Medulla oblongata (tissue), 1 donor: ENCODE measurements at regions not wholly inside any gene's neighbourhood (a gene's known extent, or its start where the extent isn't known, plus 50 kb on each side); places are given as distances from the start of the nearest gene placed in this dataset.
"Not testable (repeated sequence)": the region's sequence is repeated elsewhere in the genome, so short reads cannot be mapped to it uniquely, and the experiment has no call there.

Experiments used
- DNase-seq: peaks from one replicate; pipeline ENCODE4 v3.0.0-alpha.2; 2015; ENCODE audit errors: extremely low spot score

DNA sequence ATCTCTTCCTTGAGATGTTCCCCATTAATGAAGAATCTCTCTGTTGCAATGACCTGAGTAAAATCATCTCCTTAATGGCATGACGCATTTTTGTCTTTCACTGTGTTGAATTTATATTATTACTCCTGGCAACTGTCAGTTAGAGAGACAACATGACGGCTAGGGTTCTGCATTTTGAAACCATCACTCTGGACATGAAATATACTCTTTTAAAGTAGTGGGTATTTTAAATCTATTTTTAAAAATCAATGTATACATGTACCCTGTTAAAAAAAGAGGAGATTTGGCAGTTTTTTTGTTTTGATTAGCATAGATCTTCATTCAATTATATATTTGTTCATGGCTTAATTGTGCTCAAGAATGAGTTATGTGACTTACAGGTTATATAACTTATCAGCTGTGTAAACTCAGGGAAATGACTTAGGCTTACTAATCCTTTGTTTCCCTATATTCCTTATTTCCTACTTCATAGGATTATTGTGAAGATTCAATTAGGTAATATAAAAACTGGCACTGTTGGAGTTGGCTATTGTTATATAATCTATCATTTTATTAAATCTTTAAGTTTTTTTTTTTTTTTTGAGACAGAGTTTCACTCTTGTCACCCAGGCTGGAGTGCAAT, 632.0 kb upstream of the SPRY2 start:
- no peak for DNase-seq

DNA sequence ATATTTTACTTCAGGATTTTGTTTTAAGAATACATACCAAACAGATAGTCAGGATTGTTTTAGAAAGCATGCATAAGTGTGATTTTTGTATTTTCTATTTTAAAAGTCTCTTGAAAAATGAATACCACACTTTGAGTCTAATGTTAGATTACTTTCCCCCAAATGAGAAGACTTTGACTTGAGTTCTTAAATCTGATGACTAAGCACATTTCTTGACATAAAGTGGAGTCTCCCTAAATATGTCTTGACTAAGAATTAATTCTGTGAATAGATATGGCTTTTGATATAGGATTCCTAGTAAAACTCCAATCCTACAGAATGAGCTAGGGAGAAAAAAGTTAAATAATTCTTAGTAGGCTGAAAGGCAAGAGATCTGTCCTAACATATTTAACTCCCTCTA, 624.2 kb upstream of the SPRY2 start:
- no peak for DNase-seq

DNA sequence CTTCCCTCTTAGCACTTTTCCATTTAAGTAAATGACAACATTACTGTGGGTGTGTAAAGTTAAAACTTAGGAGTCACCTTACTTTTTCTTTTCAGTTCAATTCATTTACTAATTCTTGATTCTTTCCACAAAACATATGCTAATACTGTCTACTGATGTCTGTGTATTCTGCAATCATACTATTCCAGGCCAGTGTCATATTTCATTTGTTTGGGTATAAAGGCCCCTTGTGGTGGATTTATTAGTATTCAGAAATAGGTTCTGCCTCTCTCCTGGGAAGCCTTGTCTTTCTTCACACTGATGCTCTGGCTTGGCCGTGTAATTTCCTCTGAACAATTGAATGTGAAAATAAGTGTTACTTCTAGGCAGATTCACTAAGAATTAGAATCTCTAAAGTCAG, 621.9 kb upstream of the SPRY2 start:
- no peak for DNase-seq

DNA sequence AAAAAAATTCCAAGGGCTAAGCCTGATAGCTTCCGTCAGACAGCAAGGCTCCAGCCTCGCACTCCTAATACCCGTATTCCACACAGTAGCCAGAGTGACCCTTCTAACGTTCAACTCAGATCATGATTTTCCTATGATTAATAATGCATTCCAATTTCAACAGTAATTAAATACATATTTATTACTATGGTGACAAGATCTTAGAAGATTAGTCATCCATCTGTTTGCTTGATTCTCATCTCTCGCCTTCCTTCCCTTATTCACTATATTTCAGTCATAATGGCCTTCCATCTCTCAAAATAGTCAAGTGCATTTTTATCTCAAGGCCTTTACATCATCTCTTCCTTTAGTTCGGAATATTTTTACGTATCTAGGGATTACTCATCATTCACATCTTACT, 621.2 kb upstream of the SPRY2 start:
- no peak for DNase-seq

DNA sequence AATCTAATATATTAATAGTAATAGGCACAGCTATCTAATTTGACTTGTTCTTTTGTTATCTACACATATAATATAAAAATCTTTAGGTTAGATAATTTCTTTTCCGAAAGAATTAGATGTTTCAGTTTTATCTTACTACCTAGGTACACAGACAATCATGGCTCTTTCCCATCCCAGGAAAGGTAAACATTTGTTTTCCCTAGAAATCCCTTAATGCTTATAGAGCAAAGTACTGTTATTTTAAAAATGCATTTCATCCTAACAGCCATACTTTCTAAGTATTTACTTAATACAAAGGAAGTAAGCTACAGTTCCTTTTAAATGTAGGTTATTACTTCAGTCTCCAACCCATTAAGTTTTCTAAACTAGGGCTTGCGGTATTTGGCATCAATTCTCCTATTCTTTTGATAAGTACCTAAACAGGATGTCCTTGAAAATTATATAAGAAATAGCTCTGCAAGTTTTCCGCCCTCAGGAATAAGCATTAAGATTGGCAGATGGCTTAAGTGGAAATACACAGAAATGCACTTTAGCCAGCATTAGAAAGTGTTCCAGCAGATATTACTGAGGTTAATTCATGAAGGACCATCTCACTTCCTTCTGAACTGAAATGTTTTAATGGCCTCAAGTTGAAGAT, 616.2 kb upstream of the SPRY2 start:
- DNase-seq: no peak

DNA sequence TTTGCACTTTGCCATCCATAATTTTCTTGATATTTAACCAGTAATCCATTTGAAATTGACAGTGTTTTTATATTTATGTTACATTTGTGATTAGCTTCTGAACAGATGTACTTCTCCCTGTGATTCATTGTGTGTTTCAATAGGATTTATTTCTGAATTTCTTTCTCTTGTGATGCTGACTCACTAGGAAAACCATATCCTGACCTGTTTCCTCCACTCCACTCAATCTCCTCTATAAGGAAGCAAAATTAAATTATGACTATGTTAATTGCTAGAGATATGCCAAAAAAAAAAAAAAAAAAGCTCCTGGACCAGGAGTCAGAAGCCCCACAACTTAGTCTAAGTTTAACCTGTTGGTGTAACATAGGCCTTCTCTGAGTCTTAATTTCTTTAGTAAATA, 614.6 kb upstream of the SPRY2 start:
- no peak for DNase-seq

DNA sequence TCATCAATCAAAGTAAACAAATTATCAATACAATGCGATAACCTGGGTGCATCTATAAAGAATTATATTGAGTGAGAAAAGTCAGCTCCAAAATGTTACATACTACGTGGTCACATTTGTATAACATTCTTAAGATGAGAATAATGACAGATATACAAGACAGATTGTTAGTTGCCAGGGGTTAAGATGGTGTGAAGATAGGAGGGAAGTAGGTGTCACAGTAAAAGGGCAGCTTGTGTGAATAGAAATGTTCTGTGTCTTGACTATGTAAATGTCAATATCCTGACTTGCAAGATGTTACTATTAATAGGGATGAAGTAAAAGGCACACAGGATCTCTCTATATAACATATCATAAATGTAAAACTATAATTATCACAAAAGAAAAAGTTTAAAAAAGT, 611.2 kb upstream of the SPRY2 start:
- DNase-seq: no peak

DNA sequence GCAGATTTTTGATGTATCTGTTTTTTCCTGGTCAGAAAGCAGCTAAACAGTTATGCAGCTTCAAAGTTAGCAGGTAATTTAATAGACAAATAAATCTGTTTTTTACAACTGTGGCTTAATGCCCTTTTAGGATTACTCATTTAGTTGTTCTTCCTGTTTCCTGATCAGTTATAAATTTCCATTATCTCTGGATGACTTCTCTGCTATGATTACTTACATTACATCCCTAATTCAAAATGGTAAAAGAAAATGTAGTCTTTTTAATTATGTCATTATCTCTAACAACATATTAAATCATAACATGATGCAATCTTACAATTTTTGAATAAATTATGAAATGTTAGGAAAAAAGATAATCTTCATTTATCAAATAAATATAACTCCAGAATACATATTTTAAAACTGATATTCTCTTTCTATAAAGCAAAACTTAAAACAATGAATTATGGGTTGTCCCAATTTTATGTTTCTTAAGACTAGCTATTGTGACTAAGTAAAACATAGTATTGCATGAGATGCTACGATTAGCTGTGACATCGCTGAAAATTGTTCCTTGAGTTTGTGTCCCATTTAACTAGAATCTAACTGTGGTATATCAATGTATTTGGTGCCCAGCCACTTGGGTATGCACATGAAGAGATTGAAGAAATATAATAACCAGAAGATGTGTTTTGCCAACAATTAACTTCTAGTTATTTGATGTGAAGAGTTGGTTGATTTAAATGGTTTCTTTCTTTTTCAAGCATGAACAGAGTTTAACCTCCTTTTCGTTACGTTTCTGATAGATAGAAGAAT, 605.3 kb upstream of the SPRY2 start:
- DNase-seq: no peak

DNA sequence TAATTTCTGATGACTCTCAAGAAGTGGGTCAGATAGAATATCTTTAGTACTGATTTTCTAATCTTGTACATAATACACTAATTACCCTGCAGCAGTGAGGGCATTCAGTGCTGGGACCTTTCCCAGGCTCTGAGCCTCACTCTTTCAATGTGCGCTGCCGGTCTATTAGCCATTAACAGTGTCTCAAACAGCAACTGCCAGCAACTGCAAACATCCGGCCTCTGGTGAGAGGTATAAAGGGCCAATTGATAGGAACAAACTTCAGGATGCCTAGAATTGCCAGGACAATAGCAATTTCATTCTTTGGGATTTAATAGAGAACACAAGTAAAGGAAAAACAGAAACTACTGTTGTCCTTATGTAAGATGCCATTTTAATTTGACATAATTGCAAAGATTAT, 604.4 kb upstream of the SPRY2 start:
- DNase-seq: peak; percentile 50

DNA sequence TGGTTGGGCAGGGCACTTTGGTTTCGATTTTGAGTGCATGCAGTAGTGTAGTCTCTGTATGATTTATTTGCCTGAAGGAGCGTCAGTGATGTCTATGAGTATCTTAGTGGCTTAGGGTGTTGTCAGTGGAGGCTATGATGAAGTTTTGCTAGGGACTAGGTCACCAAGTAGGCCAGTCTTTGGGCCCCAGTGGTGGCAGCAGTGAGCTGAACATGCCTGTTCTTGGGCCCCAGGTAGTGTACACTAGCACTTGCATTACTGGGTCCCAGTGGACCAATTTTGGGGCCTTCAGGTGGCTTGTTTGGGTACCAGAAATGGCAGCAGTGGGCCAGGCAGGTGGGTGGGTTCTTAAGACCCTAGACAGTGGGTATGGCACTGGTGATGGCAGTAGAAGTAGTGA, 598.7 kb upstream of the SPRY2 start:
- no peak for DNase-seq

DNA sequence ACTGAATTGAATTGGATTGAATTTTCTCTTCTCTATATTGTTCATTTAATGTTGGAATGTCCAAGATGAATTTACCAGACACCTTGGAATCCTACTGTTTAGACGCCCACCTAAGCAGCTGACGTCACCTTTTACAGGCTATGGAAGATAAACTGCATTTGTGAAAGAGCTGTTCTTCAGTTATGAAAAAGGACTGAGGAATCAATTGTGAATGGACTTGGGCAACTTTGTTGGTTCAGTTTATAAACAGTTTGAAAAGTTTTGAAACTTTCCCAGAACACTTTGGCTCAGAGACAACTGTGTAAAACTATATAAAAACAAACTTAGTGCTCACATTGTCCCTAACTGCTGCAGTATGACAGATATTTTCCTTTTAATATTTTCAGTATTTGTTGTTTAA, 590.8 kb upstream of the SPRY2 start:
- no peak for DNase-seq

DNA sequence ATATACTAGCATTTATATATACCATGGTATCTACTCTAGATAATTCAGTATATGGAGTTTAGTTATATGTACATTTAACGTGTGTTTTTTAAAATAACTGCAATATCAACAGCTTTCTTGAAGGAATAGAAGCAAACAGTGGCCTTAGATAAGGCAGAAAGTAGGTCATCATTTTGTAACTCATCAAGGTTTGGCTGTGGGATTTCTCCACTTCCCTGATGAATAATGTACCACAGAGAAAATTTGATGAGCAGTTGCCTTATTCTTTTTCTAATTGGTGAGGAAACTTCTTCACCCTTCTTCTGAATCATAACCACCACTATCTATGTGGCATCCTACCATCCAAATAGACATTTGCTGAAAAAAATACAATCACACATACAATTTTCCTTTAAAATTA, 590.2 kb upstream of the SPRY2 start:
- DNase-seq: no peak

DNA sequence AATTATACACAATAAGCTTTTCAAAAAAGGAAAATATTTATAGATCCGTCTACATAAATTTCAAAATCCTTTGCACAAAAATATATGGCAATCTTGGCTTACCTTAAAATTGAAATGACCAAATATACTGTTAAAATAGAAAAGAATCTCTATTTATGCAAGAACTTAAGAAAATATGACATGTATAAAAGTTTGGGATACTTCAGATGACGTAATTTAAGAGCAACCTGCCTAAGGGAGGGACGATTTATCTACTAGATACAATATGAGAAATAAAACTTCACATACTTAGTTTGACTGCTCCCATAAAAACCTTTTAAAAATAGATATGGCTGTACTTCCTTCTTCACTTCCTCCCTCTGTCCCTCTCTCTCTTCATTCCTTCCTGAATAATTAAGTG, 587.3 kb upstream of the SPRY2 start:
- no peak for DNase-seq

DNA sequence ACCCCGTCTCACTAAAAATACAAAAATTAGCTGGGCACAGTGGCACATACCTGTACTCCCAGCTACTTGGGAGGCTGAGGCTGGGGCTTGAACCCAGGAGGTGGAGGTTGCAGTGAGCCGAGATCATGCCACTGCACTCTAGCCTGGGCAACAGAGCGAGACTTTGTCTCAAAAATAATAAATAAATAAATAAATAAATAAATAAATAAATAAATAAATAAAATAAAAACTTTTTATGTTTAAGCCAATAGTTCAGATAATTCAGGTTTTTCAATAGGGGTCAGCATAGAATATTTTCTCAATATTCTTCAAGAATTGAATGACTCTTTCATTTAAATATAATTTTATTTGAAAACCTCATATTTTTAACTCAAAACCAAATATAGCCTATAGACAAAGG, 585.1 kb upstream of the SPRY2 start:
- not testable (repeated sequence) for DNase-seq

DNA sequence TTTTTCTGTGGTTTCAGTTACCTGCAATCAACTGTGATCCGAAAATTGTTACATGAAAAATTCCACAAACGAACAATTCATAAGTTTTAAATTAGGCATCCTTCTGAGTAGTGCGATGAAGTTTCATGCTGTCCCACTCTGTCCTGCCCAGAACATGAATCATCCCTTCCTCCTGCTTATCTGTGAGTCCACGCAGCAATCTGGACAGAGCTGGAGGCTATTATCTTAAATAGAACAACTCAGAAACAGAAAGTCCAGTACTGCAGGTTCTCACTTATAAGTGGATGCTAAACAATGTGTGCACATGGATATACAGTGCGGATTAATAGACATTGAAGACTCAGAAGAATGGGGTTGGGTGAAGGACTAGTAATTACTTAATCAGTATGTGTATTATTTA, 583.7 kb upstream of the SPRY2 start:
- no peak for DNase-seq

DNA sequence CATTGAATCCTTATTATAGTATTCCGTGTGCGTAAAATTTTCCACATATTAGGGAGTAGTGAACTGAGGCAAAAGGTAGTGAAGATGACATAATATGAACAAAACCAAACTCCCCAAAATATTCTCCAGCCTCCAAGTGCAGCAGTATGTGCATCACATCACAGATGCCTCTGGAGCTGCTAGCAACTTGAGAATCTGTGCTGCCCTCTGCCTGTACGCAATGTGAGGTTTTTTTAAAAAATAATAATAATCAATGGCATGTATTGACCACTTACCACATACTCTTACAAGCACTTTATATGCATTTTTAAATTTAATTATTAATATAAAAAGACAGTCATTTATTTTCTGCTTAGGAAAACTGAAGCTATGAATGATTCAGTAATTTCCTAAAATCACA, 583.0 kb upstream of the SPRY2 start:
- DNase-seq: no peak

DNA sequence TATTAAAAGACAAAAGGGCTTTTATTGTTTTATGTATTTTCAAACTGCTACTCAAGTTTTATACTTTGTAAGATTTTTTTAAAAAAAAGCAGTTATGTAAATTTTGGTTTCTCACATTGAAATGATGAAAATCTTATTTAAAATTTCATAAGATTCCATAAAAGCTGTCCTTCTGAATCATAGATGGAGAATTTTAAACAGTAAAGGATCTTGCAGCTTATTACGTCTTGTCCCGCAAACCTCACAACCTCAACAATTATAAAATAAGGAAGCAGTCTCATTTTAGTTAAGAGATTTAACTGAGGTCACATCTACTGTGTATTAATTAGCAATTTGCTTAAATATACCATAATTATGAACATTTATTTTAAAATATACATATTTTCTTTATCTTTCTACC, 581.0 kb upstream of the SPRY2 start:
- no peak for DNase-seq

DNA sequence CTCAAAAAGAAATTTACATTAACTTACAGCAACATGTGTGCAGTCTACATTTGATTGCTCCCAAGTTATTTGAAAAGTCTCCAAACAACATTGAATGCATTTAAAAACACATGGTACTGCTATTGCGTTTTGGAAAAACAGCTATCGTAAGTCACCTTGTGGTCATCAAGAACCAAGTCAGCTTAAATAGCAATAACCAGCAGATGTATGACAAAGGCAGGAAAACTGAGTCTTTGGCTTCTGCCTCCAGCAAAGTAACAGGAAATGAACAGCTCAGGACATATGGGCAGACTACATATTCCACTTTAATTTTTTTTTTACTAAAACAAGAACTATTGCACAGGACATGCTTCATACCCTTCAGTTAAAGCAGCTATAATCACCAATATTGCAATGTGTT, 580.6 kb upstream of the SPRY2 start:
- DNase-seq: no peak

DNA sequence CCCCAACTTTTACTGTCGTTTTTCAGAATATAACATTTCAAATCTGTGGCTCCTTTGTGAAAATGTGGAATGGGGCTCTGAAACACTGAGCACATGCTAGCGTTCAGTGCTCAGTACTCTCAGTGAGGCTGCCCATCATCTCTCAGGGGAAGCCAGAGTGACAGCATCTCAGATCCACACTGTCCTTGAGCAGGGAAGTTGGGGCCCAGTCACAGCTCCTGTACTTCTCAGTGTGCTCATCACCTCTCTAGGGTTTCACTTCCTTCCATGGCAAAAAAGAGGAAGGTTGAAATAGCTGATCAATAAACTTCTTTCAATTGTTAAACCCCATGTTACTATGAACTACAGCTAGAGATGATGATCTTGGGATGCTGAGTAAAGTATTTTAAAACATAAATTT, 565.9 kb upstream of the SPRY2 start:
- no peak for DNase-seq

DNA sequence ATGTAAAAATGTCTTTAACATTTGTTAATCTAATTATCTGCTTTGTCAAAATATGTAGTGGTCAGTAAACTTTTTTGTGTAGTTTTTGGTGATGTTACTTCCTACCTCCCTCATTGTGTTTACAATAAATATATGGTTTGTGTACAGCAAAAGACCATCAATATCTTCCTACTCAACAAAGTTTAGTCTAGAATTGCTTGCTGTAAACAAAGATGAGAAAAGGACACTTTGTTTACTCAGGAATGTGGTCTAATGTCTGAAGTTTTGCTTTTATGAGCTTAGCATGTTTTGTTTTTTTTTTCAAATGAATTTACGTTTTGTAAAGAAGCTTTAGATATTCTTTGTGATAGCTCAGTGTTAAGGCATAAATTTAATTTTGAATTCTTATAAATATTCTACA, 563.5 kb upstream of the SPRY2 start:
- DNase-seq: no peak

DNA sequence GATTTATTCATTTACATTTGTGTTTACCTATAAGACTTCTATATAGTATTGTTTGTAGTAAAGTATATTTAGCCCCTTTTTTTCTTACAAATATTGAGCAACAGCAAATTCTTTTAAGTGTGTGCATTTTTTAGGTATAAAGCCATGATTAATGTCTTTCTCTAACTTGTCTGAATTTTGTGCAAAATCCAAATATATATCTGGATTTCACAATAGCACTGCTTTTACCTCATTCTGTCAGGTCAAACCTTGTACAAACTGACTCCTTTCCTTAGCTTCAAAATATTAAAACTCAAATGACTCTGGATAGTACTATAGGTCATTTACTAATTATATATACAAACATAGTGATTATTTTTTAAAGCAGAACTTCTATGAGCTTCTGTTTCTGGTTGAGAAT, 563.0 kb upstream of the SPRY2 start:
- DNase-seq: no peak

DNA sequence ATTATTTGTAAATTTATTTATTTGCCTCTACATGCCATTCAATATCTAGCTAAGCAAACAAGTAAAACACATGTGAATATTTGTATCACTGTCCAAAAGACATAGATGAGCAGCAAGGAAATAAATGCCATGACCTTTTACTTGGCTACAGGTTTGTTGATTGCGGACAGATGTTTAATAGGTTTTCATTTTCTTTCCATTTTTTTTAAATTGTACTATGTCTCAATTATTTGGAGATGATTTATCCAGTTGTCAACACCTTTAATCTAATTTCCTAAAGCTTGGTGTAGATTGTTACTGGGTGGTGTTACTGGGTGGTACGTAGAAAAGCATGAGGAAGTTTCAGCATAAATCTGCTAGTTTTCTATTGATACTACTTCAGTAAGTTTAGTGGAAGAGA, 560.6 kb upstream of the SPRY2 start:
- DNase-seq: no peak

DNA sequence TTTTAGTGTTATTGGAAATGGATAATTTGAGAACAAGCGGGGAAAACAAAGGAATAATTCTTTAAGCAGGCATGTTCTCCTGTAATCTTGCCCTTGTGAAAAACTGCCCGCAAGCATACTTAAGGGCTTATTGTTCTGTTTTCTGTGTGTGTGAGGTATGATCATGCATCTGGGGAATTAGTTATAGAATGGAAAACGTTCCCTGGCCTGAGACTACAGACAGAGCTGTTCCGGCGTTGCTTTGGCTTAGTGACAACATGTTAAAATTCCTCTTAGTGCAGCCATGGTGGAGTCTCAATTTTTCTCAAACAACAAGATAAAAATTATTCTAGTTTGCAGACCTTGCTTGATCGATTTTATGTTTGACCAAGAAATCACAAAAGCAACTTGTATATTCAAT, 560.2 kb upstream of the SPRY2 start:
- DNase-seq: no peak
